ENCODE measurements at regions not wholly inside any gene's neighbourhood (a gene's known extent, or its start where the extent isn't known, plus 50 kb on each side); places are given as distances from the start of the nearest gene placed in this dataset.
"Not testable (repeated sequence)": the region's sequence is repeated elsewhere in the genome, so short reads cannot be mapped to it uniquely, and the experiment has no call there.

DNA sequence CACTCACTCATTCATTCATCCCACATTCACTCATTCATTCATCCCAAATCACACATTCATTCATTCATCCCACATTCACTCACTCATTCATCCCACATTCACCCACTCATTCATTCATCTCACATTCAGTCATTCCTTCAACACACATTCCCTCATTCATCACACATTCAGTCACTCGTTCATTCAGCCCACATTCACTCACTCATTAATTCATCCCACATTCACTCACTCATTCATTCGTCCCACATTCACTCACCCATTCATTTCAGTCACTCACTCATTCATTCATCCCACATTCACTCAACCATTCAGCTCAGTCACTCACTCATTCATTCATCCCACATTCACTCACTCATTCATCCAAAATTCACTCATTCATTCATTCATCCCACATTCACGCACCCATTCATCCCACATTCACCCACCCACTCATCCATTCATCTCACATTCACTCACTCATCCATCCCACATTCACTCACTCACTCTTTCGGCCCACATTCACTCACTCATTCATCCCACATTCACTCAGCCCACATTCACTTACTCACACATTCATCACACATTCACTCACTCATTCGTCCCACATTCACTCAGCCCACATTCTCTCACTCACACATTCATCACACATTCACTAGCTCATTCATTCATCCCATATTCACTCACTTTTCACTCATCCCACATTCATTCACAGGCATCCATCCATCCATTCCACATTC lies 5469.9 kb upstream of the TPTE start:
- H3K27me3 ChIP-seq; DNase-seq; ATAC-seq; H3K9me3 ChIP-seq; intact Hi-C loops (cut with DNase I); H3K27ac ChIP-seq; H3K4me1 ChIP-seq; H3K4me3 ChIP-seq; H3K36me3 ChIP-seq (replicated peaks in 1 of 2; ENCODE audit: insufficient read depth in 1 of 2, low read depth in 2 of 2): not testable (repeated sequence)
- 77% methylated on average over 5 of the region's 5 CpGs; no CpG with 5 or more reads in 1 of the 2 donors for WGBS, 2 donors

DNA sequence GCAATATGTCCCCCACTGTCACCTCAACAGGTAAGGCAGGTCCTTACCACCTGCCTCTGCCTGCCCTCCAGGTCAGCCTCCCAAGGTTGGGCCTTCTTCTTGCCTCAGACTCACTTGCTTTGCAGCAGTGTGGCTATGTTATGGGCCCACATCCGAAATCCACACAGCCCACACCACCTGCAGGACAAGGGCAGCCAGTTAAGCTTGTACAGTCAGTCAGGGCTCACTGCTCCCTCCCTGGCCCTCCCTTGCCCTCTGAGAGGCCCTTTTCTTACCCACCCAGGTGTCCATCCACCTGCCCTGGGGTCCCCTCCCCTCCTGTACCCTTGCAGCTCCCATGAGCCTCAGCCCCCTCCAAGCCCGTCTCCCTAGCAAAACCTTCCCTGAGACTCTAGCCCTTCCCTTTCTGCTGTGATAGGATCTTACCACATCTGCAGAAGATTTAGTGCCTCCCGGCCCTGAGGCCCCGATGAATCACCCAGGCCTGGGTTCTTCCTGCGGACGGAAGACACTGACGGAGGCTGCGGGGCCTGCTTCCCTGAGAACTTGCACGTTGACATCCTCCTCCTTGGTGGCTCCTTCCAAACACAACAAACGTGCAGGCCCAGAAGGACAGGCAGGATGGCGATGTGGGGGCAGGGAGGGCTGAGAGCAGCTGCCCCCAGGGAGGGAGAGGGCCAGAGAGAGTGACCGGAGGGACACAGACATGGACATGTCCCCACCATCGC lies 5466.2 kb upstream of the TPTE start:
- H3K4me1 ChIP-seq; H3K27ac ChIP-seq; H3K27me3 ChIP-seq; DNase-seq; ATAC-seq; H3K9me3 ChIP-seq; intact Hi-C loops (cut with DNase I); H3K4me3 ChIP-seq; H3K36me3 ChIP-seq (replicated peaks in 1 of 2; ENCODE audit: insufficient read depth in 1 of 2, low read depth in 2 of 2): not testable (repeated sequence)
- WGBS, 2 donors: no CpG with 5 or more reads among the region's 13 CpGs

DNA sequence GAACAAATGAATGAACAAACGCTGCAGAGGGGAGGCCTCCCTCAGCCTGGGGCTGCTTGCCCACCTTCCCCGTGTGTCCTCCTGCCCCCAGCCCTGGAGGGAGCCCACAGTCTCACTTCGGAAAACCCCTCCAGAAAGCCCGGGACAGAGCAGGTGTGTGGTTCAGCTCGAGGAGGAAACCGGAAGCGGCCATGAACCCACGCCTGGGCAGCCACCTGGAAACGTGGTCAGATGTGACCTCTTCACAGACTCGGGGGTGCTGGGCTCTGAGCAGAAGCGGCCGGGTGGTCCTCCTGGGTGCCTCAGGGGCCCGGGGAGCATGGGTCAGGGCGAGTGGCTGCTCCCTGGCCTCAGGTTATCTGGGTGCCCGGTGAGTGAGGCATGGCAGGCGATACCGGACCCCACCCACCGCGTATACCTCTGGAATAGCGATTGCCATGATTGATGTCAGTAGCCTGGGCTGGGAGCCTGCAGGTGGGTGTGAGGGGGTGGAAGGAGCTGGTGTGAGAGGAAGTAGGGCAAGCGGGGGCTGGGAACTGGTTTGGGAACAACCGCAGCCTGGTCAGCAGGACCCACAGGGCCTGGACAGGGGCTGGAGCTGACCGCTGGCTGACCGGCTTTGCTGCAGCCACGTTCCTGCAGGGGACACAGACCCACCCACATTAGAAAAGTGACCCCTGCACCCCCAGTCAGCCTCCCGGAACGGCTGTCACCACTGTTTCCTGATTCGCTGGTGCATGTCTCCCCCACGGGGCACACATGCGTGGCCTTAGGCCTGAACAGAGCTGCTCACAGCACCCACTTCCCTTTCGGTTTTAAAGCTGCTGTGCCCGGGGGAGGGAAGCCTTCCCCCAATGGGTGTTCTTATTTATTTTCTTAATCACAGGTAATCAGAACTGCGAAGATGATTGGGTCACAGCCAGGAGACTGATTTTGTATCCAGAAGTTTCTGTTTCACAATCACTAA lies 5465.1 kb upstream of the TPTE start:
- DNase-seq; H3K9me3 ChIP-seq; intact Hi-C loops (cut with DNase I); H3K27ac ChIP-seq; H3K27me3 ChIP-seq; H3K36me3 ChIP-seq (replicated peaks in 1 of 2; ENCODE audit: insufficient read depth in 1 of 2, low read depth in 2 of 2); H3K4me3 ChIP-seq; H3K4me1 ChIP-seq: not testable (repeated sequence)
- no CpG with 5 or more reads among the region's 33 CpGs for WGBS, 2 donors
- peak; percentile 49 for ATAC-seq

DNA sequence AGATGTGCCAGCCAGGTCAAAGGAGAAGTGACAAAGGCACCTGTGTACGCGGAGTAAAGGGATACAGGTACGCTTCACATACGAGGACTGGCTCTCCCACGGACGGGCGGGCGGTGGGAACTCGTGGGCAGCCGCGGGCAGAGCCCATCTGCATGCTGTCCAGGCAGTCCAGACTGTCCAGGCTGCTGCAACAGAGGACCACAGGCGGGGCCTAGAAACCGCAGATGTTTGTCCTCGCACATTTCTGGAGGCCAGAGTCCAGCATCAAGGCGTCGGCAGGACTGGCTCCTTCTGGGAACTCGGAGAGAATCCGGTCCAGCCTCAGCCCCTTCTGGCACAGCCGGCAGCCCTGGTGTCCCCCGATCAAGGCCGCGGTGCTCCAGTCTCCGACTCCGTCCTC lies 5464.3 kb upstream of the TPTE start:
- ATAC-seq: peak; percentile 18

DNA sequence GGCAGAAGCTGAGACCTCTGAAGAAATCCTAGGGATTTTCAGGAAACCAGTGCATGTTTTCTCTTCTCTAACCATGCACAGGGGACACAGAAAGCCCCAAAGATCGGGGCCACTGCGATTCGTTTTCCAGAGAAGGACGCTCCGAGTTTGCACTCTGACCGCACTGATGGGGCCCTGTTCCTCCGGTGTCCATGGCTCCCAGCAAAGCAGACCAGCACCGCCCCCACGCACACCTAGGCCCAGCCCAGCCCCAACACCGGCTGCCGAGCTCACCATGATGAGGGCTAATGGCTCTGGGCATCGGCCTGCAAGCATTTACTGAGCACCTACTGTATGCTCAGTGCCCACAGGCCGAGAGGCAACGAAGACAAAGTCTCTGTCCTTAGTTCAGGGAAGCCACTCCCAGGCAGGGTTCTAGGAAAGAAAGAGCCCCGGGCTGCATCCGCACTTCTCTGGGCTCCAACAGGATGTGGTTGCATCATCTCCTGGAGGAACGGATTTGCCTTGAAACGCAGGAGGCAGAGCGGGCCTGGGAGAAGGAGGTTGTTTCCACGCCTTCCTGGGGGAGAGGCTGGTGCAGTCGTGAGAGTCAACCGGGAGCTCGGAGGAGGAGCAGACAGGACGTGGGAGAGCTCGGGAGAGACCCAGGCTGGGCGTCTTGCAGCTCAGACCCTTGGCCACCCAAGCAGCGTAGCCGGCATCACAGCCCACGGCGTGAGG lies 5460.9 kb upstream of the TPTE start:
- H3K4me1 ChIP-seq; H3K4me3 ChIP-seq; H3K36me3 ChIP-seq (replicated peaks in 1 of 2; ENCODE audit: insufficient read depth in 1 of 2, low read depth in 2 of 2); ATAC-seq; DNase-seq; H3K9me3 ChIP-seq; intact Hi-C loops (cut with DNase I); H3K27ac ChIP-seq; H3K27me3 ChIP-seq: not testable (repeated sequence)
- no CpG with 5 or more reads among the region's 30 CpGs for WGBS, 2 donors

More for the DNA sequence above, 5464.3 kb upstream of the TPTE start:
- no CpG with 5 or more reads among the region's 24 CpGs for WGBS, 2 donors
- H3K27ac ChIP-seq; H3K27me3 ChIP-seq; intact Hi-C loops (cut with DNase I); H3K4me1 ChIP-seq; H3K4me3 ChIP-seq; H3K9me3 ChIP-seq; DNase-seq; H3K36me3 ChIP-seq (replicated peaks in 1 of 2; ENCODE audit: insufficient read depth in 1 of 2, low read depth in 2 of 2): not testable (repeated sequence)

DNA sequence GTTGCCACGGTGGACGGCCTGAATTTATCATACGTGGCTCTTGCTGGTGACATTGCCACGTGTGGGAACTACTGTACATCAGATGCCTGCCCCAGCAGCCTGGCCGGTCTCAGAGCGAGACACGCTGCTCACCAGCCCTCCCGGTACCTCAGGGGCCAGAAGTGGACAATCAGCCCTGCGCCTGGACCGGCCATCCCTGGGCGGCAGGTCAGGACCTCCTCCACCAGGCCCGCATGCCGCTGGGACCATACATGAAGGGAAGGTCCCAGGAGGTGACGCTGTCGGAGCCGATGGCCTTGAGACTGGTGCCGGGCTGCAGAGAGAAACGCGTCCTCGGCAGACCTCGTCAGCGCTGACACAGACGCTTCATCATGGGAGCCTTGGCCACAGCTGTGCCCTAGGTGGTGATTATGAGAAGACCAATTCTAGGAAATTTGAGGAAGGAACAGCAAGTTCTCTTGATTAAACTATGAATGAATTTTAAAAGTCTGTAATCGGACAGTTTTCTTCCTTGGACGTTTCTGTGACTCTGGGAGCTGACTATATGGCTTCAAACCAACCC lies 5456.7 kb upstream of the TPTE start:
- H3K27ac ChIP-seq; intact Hi-C loops (cut with DNase I); H3K9me3 ChIP-seq; H3K27me3 ChIP-seq; H3K4me1 ChIP-seq; H3K4me3 ChIP-seq; DNase-seq; H3K36me3 ChIP-seq (replicated peaks in 1 of 2; ENCODE audit: insufficient read depth in 1 of 2, low read depth in 2 of 2): not testable (repeated sequence)
- ATAC-seq: peak; percentile 13
- WGBS, 2 donors: no CpG with 5 or more reads among the region's 25 CpGs

DNA sequence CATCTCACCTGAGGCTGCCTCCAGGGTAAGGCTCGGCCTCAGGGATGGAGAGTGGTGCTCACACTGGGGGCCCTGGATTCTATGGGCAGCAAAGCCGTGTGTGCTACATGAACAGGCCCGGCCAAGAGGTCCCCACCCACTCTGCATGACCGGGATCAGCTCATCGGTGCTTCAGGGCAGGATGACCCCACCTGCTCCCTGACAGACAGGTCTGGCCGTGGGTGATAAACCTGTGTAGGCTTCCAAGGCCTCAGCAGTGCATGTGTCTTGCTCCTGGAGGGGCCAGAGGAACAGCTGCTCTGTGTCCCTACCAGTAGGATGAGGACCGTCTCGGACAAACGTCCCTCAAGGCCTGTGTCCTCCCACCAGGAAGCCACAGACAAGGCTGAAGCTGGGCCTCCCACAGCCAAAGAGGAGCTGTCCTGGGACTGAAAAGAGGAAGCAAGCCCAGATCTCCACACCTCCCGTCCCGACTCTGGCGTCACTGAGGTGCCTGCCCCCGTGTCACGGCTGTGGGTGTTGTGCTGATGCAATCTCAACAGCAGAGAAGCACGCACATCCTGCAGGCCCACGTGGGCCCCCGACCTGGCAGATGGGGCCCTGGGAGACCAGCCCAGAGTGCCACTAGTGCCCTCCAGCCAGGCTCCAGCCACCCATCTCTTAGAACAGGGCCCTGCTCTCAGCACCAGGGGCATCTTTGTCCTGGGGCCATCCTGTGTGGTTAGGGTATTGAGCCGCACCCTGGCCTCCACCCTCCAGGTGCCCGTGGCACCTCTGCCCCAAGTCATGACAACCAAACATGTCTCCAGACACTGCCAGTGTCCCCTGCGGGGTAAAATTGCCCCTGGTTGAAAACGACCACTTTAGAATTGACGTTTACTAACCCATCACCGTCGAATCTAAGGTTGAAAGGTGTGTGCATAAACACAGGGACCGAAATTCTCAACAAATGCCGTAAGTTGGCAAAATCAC lies 5455.9 kb upstream of the TPTE start:
- peak overlapping the region in 1 of 4 donors; percentile 30 for H3K27ac ChIP-seq
- H3K27me3 ChIP-seq; H3K4me1 ChIP-seq; H3K4me3 ChIP-seq; intact Hi-C loops (cut with DNase I); H3K9me3 ChIP-seq; H3K36me3 ChIP-seq (replicated peaks in 1 of 2; ENCODE audit: insufficient read depth in 1 of 2, low read depth in 2 of 2): not testable (repeated sequence)
- 97% methylated on average over 7 of the region's 26 CpGs; no CpG with 5 or more reads in 1 of the 2 donors for WGBS, 2 donors
- ATAC-seq: peak; percentile 56
- DNase-seq: peak in 3 of 4 donors; percentile 13 to 32 (median 23)

DNA sequence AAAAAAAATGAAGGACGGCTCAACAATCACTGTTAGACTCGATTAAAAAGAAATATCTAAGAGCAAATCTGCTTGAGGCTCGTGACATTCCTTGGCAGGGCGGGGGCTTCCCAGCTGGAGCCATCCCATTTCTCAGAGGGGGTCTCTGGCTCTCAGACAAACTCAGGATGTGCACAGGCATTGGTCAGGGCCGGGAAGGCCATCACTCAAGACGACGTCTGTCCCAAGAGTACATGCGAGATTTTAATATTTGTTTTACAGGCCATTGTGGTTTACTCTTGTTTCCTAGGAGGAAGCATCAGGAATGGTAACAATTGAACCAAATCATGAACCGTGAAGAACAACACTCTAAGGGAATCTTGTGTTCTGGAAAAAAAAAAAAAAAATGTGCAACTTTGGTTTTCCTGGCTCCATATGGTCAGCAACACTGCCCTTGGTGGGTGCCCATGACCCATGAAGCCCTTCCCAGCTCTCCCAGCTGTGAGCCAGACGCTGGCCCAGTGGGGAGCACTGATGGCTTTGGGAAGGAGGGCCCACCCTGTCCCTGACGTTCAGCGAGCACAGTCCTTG lies 5454.6 kb upstream of the TPTE start:
- ATAC-seq; intact Hi-C loops (cut with DNase I); H3K9me3 ChIP-seq; H3K36me3 ChIP-seq (replicated peaks in 1 of 2; ENCODE audit: insufficient read depth in 1 of 2, low read depth in 2 of 2); H3K27me3 ChIP-seq; H3K27ac ChIP-seq; DNase-seq; H3K4me3 ChIP-seq; H3K4me1 ChIP-seq: not testable (repeated sequence)
- 53% methylated on average over 2 of the region's 12 CpGs; no CpG with 5 or more reads in 1 of the 2 donors for WGBS, 2 donors

DNA sequence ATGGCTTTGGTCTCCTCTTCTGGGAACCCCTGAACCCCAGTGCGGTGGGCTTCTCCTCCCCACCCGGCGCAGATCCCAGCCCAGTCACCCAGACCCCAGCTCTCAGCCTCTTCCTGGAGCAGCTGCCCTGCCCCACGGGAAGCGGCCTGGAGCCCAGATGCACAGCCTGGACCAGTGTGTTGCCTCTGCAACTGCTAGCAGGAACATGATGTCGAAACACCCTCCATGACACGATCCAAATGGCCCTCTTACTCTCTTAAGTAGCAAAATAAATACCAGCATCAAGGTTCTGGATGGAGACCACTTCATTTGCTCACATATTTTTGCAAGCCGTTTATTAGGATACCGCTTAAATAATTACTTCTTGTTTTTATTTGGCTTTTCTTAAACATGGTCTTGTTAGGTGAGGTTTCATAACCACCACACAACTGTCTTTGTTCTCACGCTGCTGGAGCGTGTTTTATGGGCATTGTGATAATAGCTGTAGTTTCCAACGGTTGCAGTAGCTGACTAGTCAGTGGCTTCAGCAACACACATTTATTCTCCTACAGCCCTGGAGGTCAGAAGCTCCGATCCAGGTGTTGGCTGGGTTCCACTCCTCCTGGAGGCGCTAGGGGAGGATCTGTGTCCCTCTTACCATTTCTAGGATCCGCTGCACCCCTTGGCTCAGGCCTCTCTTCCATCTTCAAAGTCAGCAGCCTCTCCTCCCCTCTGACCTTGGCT lies 5453.9 kb upstream of the TPTE start:
- DNase-seq: not testable (repeated sequence)
- peak; percentile 24 for ATAC-seq

More for the DNA sequence above, 5453.9 kb upstream of the TPTE start:
- no CpG with 5 or more reads among the region's 15 CpGs for WGBS, 2 donors
- H3K9me3 ChIP-seq; H3K4me3 ChIP-seq; intact Hi-C loops (cut with DNase I); H3K27me3 ChIP-seq; H3K27ac ChIP-seq; H3K4me1 ChIP-seq; H3K36me3 ChIP-seq (replicated peaks in 1 of 2; ENCODE audit: insufficient read depth in 1 of 2, low read depth in 2 of 2): not testable (repeated sequence)
